K562 (cell line): ENCODE measurements at regions not wholly inside any gene's neighbourhood (a gene's known extent, or its start where the extent isn't known, plus 50 kb on each side); places are given as distances from the start of the nearest gene placed in this dataset.

Experiments
- ATAC-seq: fragments of 200-7000 bp; cut with Tn5 transposase; 3 replicates; pipeline ENCODE4 v1.9.1; 2020; ENCODE audit warnings: moderate library complexity
- BruUV-seq: library from RNA; stranded (reverse); fragments of 400-500 nt; replicated peaks from 2 replicates; lab custom pipeline; 2021; lab: Mats Ljungman, UMichigan
- CTCF ChIA-PET: fragments of 300-600 bp; formaldehyde crosslinking; extraction: SDS; loops from one replicate; lab custom pipeline; 2021; ENCODE audit warnings: low intra/inter-chr PET ratio; lab: Yijun Ruan, JAX
- POLR2A ChIA-PET: fragments of 300-600, 350-650 bp; sonication (Branson Sonifier 250); formaldehyde crosslinking; extraction: SDS; loops from one replicate; lab custom pipeline; 2021; ENCODE audit warnings: antibody characterized with exemption, inconsistent platforms; lab: Yijun Ruan, JAX
- DNase-seq, 4 experiments: peaks; one replicate each; pipeline versions ENCODE4 v3.0.0 to v3.0.0-alpha.2; 2011 to 2018; ENCODE audit warnings: low spot score in 3 of 4, mixed read lengths in 3 of 4; ENCODE audit errors: extremely low read depth in 1 of 4
- FAIRE-seq: peaks from 2 replicates; lab custom pipeline; 2011; peaks lifted over from hg19 to GRCh38; lab: Jason Lieb, UNC
- H2AFZ ChIP-seq: 2 replicates; pipeline ENCODE4 v1.6.0; 2011; ENCODE audit warnings: low read depth, low read length, control low read depth, inconsistent platforms
- H3K27ac ChIP-seq: fragments of 200-600 bp; 3 replicates; pipeline ENCODE4 v1.8.0; 2011; ENCODE audit warnings: low read depth, mild to moderate bottlenecking, control low read depth, inconsistent platforms, low read length, moderate library complexity, mixed read lengths; ENCODE audit errors: extremely low read depth
- H3K27me3 ChIP-seq, 2 experiments: fragments of 300-600 bp in 1 of 2; 2 replicates in 1 of 2; 3 replicates in 1 of 2; pipeline versions ENCODE4 v1.6.0 to v1.8.0; 2011; ENCODE audit warnings: inconsistent platforms in 2 of 2, low read length in 2 of 2, mild to moderate bottlenecking in 1 of 2, mixed read lengths in 1 of 2, moderate library complexity in 1 of 2; ENCODE audit not compliant: control insufficient read depth in 2 of 2, insufficient read depth in 2 of 2
- H3K36me3 ChIP-seq: fragments of 300-600 bp; 3 replicates; pipeline ENCODE4 v1.8.0; 2011; ENCODE audit warnings: mild to moderate bottlenecking, low read length, inconsistent platforms; ENCODE audit not compliant: control insufficient read depth, insufficient read depth
- H3K4me1 ChIP-seq, 2 experiments: fragments of 200-600 bp in 1 of 2; replicated peaks in 1 of 2; 2 replicates in 1 of 2; 3 replicates in 1 of 2; pipeline versions ENCODE4 v1.5.1 to v1.8.0; 2011; ENCODE audit warnings: inconsistent platforms in 2 of 2, low read length in 2 of 2, mild to moderate bottlenecking in 1 of 2, mixed read lengths in 1 of 2, moderate library complexity in 1 of 2; ENCODE audit not compliant: control insufficient read depth in 2 of 2, insufficient read depth in 2 of 2
- H3K4me2 ChIP-seq: 2 replicates; pipeline ENCODE4 v1.6.1; 2011; ENCODE audit warnings: low read length, control low read depth, inconsistent platforms, mixed read lengths; ENCODE audit not compliant: insufficient read depth
- H3K4me3 ChIP-seq: fragments of 200-600 bp; sonication (generic), shearing (Covaris generic); 2 replicates; pipeline ENCODE4 v1.5.1; 2016; ENCODE audit warnings: control low read depth, inconsistent platforms
- H3K79me2 ChIP-seq: fragments of 200-600 bp; 3 replicates; pipeline ENCODE4 v1.8.0; 2011; ENCODE audit warnings: low read length, inconsistent platforms; ENCODE audit not compliant: control insufficient read depth, insufficient read depth
- H3K9ac ChIP-seq, 2 experiments: 2 replicates each; pipeline versions ENCODE4 v1.6.0 to v1.6.1; 2011; ENCODE audit warnings: low read depth in 2 of 2, low read length in 2 of 2, control low read depth in 1 of 2, inconsistent platforms in 1 of 2, mild to moderate bottlenecking in 1 of 2, mixed read lengths in 1 of 2; ENCODE audit not compliant: insufficient read depth in 1 of 2
- H3K9me1 ChIP-seq: one replicate; pipeline ENCODE4 v1.6.0; 2011; ENCODE audit warnings: inconsistent platforms, mild to moderate bottlenecking, low read length, moderate library complexity; ENCODE audit not compliant: control insufficient read depth, insufficient read depth
- H3K9me3 ChIP-seq: replicated peaks from 2 replicates; pipeline ENCODE4 v1.5.1; 2011; ENCODE audit warnings: low read depth, low read length, inconsistent platforms; ENCODE audit not compliant: control insufficient read depth, insufficient read depth
- H4K20me1 ChIP-seq: replicated peaks from 2 replicates; pipeline ENCODE4 v1.6.1; 2011; ENCODE audit warnings: low read length, inconsistent platforms, mixed read lengths; ENCODE audit not compliant: control insufficient read depth, insufficient read depth
- EP300 ChIP-seq: IDR thresholded peaks from 2 replicates; pipeline ENCODE4 v1.6.1; 2012; ENCODE audit warnings: low read length, improper control_type of control experiment
- HNRNPUL1 ChIP-seq: fragments of 200-400 bp; formaldehyde crosslinking; IDR thresholded peaks from 2 replicates; pipeline ENCODE4 v1.6.1; 2017; ENCODE audit warnings: low read length
- MAFG ChIP-seq: fragments of 450-650 bp; conservative IDR thresholded peaks from 2 replicates; pipeline ENCODE4 v1.6.1; 2016; ENCODE audit warnings: missing genetic modification characterization, missing compliant biosample characterization
- MCM3 ChIP-seq: fragments of 450-650 bp; IDR thresholded peaks from 2 replicates; pipeline ENCODE4 v1.6.1; 2016
- MIER1 ChIP-seq: fragments of 450-650 bp; IDR thresholded peaks from 2 replicates; pipeline ENCODE4 v1.6.1; 2016; ENCODE audit warnings: antibody characterized with exemption, mild to moderate bottlenecking, low read depth
- NELFE ChIP-seq: IDR thresholded peaks from 2 replicates; pipeline ENCODE4 v1.6.1; 2011; ENCODE audit warnings: mild to moderate bottlenecking; ENCODE audit not compliant: insufficient read depth, insufficient read length
- TAF7 ChIP-seq: fragments of 450-650 bp; IDR thresholded peaks from 2 replicates; pipeline ENCODE4 v1.6.1; 2016; ENCODE audit warnings: missing genetic modification characterization, missing compliant biosample characterization
- ZFP30 ChIP-seq: fragments of 250-450 bp; sonication (Bioruptor Pico); IDR thresholded peaks from 2 replicates; pipeline ENCODE4 v1.8.0; 2022; ENCODE audit warnings: moderate library complexity, mild to moderate bottlenecking, inconsistent platforms, borderline replicate concordance
- ZNF175 ChIP-seq: fragments of 200-800 bp; sonication (Bioruptor generic); IDR thresholded peaks from 2 replicates; pipeline ENCODE4 v1.6.1; 2016; ENCODE audit warnings: low read depth, mild to moderate bottlenecking, missing genetic modification characterization, missing compliant biosample characterization
- ZNF311 ChIP-seq: fragments of 250-450 bp; sonication (Bioruptor Pico); IDR thresholded peaks from 2 replicates; pipeline ENCODE4 v1.4.0; 2020; ENCODE audit warnings: mild to moderate bottlenecking, moderate library complexity
- WGBS: fragments of 100-300 bp; shearing (Covaris generic); methylation state at CpG from one replicate; pipeline ENCODE4 v1.1.6; 2016; ENCODE audit warnings: low coverage, mixed read lengths; ENCODE audit not compliant: insufficient coverage; ENCODE audit errors: missing lambda C conversion rate; 5-methylcytosine and 5-hydroxymethylcytosine counted together
- in situ Hi-C: fragments of 300-500 bp; cut with MboI; formaldehyde crosslinking; loops from 4 replicates; pipeline ENCODE4 v1.15.0; 2018; ENCODE audit warnings: inconsistent platforms, mixed read lengths
- intact Hi-C: fragments of 100-400 bp; cut with micrococcal nuclease; formaldehyde crosslinking; loops from 2 replicates; pipeline ENCODE4 v1.14.2; 2022

- Histone ChIP-seq H3K27ac (no peak overlapping the region), H3K9me3 (no peaks in the 10 kb centered on the region), H3K9me1 (no peaks in the 10 kb centered on the region), H3K4me1 (no peaks in the 10 kb centered on the region)
- CTCF ChIA-PET: no interaction called here
- WGBS: 0% methylated on average over 1 of the region's 1 CpG
- in situ Hi-C loops: no loop called here
- no peak for DNase-seq
- no peak for TF ChIP-seq TAF7 (tag)
- TF ChIP-seq ZNF175 (CRISPR knock-in tag): no peak
- TF ChIP-seq ZNF311 (CRISPR knock-in tag): no peak
- TF ChIP-seq NELFE: no peak
- no peak for TF ChIP-seq MAFG
- TF ChIP-seq EP300: no peak
- no peak for TF ChIP-seq MCM3
- TF ChIP-seq ZFP30 (CRISPR knock-in tag): no peak
- no peak for TF ChIP-seq HNRNPUL1
- TF ChIP-seq MIER1: no peak
- TF ChIP-seq, all 486 proteins: peak for 0
- Histone ChIP-seq H3K9ac (no peak overlapping the region), H2AFZ (no peak overlapping the region), H3K79me2 (no peaks in the 10 kb centered on the region), H3K4me3 (no peak overlapping the region), H3K4me2 (no peak overlapping the region), H3K36me3 (no peaks in the 10 kb centered on the region), H4K20me1 (0 out of 2 replicates have a peak, but pooled peaks cover 3% of the 10 kb centered on the region), H3K27me3 (peaks cover 19 to 33% of the 10 kb centered on the region in 2 experiments; a peak in 4 of 5 replicates)
- intact Hi-C loops: no loop called here
- BruUV-seq: no TSS peak
- FAIRE-seq (no peak), ATAC-seq (no peak)
- POLR2A ChIA-PET: no interaction called here
These were observed 139.9 kb downstream of the SKIDA1 start for GRCh38 chr10:21385536-21385935.
